NCI-H345 treated with DMSO at 0.1 percent for 48 hours (cell line): ENCODE measurements at regions not wholly inside any gene's neighbourhood (a gene's known extent, or its start where the extent isn't known, plus 50 kb on each side); places are given as distances from the start of the nearest gene placed in this dataset.

Source experiments
- DNase-seq: peaks from one replicate; lab custom pipeline; 2025; ENCODE audit not compliant: unreplicated experiment; lab: John Stamatoyannopoulos, UW

- no peak for DNase-seq
These were observed 173.0 kb upstream of the ECI2 start for GRCh38 chr6:4308364-4308763.

GRCh38 chr6:4304927-4305455 lies 169.6 kb upstream of the ECI2 start:
- no peak for DNase-seq

- no peak for DNase-seq
These were observed 168.3 kb upstream of the ECI2 start for GRCh38 chr6:4303638-4304037.

GRCh38 chr6:4302524-4302923 lies 167.1 kb upstream of the ECI2 start:
- no peak for DNase-seq

GRCh38 chr6:4301871-4302270 lies 166.5 kb upstream of the ECI2 start:
- no peak for DNase-seq

GRCh38 chr6:4300917-4301316 lies 165.5 kb upstream of the ECI2 start:
- no peak for DNase-seq

GRCh38 chr6:4299476-4299875 lies 164.1 kb upstream of the ECI2 start:
- DNase-seq, result no peak

GRCh38 chr6:4297348-4297747 lies 162.0 kb upstream of the ECI2 start:
- no peak for DNase-seq

- DNase-seq, result no peak
These were observed 161.2 kb upstream of the ECI2 start for GRCh38 chr6:4296552-4296951.

- DNase-seq, result no peak
These were observed 160.4 kb upstream of the ECI2 start for GRCh38 chr6:4295783-4296155.

- DNase-seq, result no peak
These were observed 159.8 kb upstream of the ECI2 start for GRCh38 chr6:4295058-4295782.

- DNase-seq, result no peak
These were observed 159.3 kb upstream of the ECI2 start for GRCh38 chr6:4294636-4295035.

GRCh38 chr6:4291453-4292403 lies 156.4 kb upstream of the ECI2 start:
- no peak for DNase-seq

GRCh38 chr6:4289770-4290320 lies 154.5 kb upstream of the ECI2 start:
- no peak for DNase-seq

GRCh38 chr6:4287811-4288244 lies 152.5 kb upstream of the ECI2 start:
- no peak for DNase-seq

- DNase-seq, result no peak
These were observed 152.0 kb upstream of the ECI2 start for GRCh38 chr6:4287372-4287771.

- no peak for DNase-seq
These were observed 147.6 kb upstream of the ECI2 start for GRCh38 chr6:4282926-4283325.

- DNase-seq, result peak; percentile 25
These were observed 146.2 kb upstream of the ECI2 start for GRCh38 chr6:4281341-4282293.

- no peak for DNase-seq
These were observed 145.3 kb upstream of the ECI2 start for GRCh38 chr6:4280707-4281106.

GRCh38 chr6:4280031-4280430 lies 144.7 kb upstream of the ECI2 start:
- DNase-seq, result no peak
